ENCODE measurements at regions not wholly inside any gene's neighbourhood (a gene's known extent, or its start where the extent isn't known, plus 50 kb on each side); places are given as distances from the start of the nearest gene placed in this dataset.
A peak's percentile ranks its signal among the peaks of the same experiment; 100 is the strongest.

DNA sequence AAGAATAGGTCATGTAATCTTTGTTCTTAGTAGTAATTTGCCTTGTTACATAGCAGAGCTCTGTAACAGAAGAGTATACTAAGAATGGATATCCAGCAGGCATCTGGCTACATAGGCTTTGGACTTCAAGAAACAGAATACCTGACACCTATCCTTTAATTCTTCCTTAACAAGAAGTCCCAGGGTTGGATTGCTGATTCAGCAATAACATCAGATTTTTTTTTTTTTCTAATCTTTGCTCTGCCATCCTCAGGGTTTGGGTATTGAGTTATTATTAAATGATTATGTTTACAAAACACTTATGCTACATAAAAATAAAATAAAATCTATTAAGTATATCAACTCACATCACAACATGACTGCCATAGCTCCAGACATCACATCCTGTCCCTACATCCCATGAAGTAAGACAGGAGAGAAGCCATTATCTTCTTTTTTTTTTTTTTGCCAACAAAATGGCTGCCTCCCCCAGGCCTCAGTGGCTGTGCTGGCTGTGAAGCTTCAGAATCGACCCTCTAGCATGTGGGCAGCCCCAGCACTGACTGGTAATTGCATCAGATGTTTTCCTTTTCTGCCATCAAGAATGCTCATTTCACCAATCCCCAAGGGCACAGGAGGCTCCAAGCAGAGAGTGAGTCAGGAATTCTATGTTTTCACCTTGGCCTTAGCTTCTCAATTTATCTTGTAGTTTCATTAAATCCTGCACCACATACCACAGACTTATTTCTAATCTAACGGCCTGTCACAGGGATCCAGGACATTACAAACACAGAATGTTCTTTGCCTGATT, 186.2 kb downstream of the DICER1 start:
- Histone ChIP-seq H3K27me3 (no peaks in the 10 kb centered on the region), H3K9me3 (no peaks in the 10 kb centered on the region), H3K36me3 (ENCODE audit: low read depth, missing control alignments) (no peaks in the 10 kb centered on the region), H3K4me1 (no peaks in the 10 kb centered on the region), H3K4me3 (no peak overlapping the region), H3K27ac (peak overlapping the region; percentile 26 to 60)
- peak; percentile 36 for DNase-seq
- TF ChIP-seq, protein P1, sequence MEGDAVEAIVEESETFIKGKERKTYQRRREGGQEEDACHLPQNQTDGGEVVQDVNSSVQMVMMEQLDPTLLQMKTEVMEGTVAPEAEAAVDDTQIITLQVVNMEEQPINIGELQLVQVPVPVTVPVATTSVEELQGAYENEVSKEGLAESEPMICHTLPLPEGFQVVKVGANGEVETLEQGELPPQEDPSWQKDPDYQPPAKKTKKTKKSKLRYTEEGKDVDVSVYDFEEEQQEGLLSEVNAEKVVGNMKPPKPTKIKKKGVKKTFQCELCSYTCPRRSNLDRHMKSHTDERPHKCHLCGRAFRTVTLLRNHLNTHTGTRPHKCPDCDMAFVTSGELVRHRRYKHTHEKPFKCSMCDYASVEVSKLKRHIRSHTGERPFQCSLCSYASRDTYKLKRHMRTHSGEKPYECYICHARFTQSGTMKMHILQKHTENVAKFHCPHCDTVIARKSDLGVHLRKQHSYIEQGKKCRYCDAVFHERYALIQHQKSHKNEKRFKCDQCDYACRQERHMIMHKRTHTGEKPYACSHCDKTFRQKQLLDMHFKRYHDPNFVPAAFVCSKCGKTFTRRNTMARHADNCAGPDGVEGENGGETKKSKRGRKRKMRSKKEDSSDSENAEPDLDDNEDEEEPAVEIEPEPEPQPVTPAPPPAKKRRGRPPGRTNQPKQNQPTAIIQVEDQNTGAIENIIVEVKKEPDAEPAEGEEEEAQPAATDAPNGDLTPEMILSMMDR (IDR thresholded peaks at IDR 0.05) = no peak
- intact Hi-C loops (cut with DNase I; ENCODE audit: low total_unique reads) = no loop called here
- WGBS, 2 donors = 44 to 47% methylated on average over 2 of the region's 2 CpGs

- intact Hi-C loops (cut with DNase I; ENCODE audit: low total_unique reads) = no loop called here
- Histone ChIP-seq H3K27ac (no peak overlapping the region), H3K27me3 (no peaks in the 10 kb centered on the region), H3K4me1 (no peaks in the 10 kb centered on the region), H3K36me3 (ENCODE audit: low read depth, missing control alignments) (no peaks in the 10 kb centered on the region), H3K4me3 (no peak overlapping the region), H3K9me3 (no peaks in the 10 kb centered on the region)
- no peak for DNase-seq
- TF ChIP-seq, protein P1 (IDR thresholded peaks at IDR 0.05) = no peak
- TF ChIP-seq POLR2A (IDR thresholded peaks at IDR 0.05) = no peak
- 59 to 73% methylated on average over 4 of the region's 4 CpGs for WGBS, 2 donors
Observed at GRCh38 chr14:94969766-94970165, 187.6 kb downstream of the DICER1 start.

DNA sequence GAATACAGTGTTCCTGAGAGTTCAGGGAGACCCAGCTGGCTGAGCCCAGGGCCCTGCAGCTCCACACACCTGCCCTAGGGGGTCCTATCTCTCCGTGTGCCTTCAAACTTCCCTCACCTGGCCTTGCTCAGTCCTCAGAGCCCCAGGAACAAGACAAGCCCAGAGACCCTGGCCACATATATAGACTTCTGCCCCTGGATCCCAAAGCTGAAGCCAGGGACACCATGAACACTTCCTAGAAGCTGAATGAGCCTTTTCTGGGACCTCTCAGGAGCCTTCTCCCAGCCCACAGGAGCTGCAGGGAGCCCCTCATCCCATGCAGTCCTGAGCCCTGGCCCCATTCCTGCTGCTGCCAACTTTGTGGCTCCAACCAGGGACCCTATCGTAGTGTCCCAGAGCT, 190.5 kb downstream of the DICER1 start:
- TF ChIP-seq, protein P1 (IDR thresholded peaks at IDR 0.05) = no peak
- no peak for TF ChIP-seq POLR2A (IDR thresholded peaks at IDR 0.05)
- Histone ChIP-seq H3K9me3 (no peaks in the 10 kb centered on the region), H3K27me3 (no peaks in the 10 kb centered on the region), H3K36me3 (ENCODE audit: low read depth, missing control alignments) (no peaks in the 10 kb centered on the region), H3K4me3 (no peak overlapping the region), H3K4me1 (no peaks in the 10 kb centered on the region), H3K27ac (no peak overlapping the region)
- intact Hi-C loops (cut with DNase I; ENCODE audit: low total_unique reads) = no loop called here
- DNase-seq = no peak
- WGBS, 2 donors = 50 to 67% methylated on average over 1 to 2 of the region's 2 CpGs

- Histone ChIP-seq H3K27ac (no peak overlapping the region), H3K9me3 (no peaks in the 10 kb centered on the region), H3K4me1 (no peaks in the 10 kb centered on the region), H3K4me3 (no peak overlapping the region), H3K36me3 (ENCODE audit: low read depth, missing control alignments) (no peaks in the 10 kb centered on the region), H3K27me3 (no peaks in the 10 kb centered on the region)
- DNase-seq = no peak
- intact Hi-C loops (cut with DNase I; ENCODE audit: low total_unique reads) = no loop called here
- TF ChIP-seq, protein P1 (IDR thresholded peaks at IDR 0.05) = no peak
- no peak for TF ChIP-seq POLR2A (IDR thresholded peaks at IDR 0.05)
- WGBS, 2 donors = 54 to 57% methylated on average over 5 of the region's 5 CpGs
Observed at GRCh38 chr14:94966344-94966743, 191.0 kb downstream of the DICER1 start.
